BJ (cell line): ENCODE measurements at regions not wholly inside any gene's neighbourhood (a gene's known extent, or its start where the extent isn't known, plus 50 kb on each side); places are given as distances from the start of the nearest gene placed in this dataset.

Experiments used
- CTCF ChIA-PET: fragments of 350-600 bp; formaldehyde crosslinking; extraction: SDS; loops from one replicate; lab custom pipeline; 2021; ENCODE audit warnings: antibody characterized with exemption, inconsistent platforms; lab: Yijun Ruan, JAX
- POLR2A ChIA-PET: fragments of 300-600 bp; sonication (Branson Sonifier 250); formaldehyde crosslinking; extraction: SDS; loops from one replicate; lab custom pipeline; 2021; ENCODE audit warnings: antibody characterized with exemption; lab: Charles Lee
- DNase-seq: peaks from one replicate; pipeline ENCODE4 v3.0.0-alpha.2; 2011; ENCODE audit warnings: low read depth
- H3K27me3 ChIP-seq: 2 replicates; pipeline ENCODE4 v1.6.0; 2011; ENCODE audit warnings: low read length; ENCODE audit not compliant: control insufficient read depth, insufficient read depth
- H3K36me3 ChIP-seq: 2 replicates; pipeline ENCODE4 v1.5.1; 2011; ENCODE audit warnings: low read length; ENCODE audit not compliant: control insufficient read depth, insufficient read depth
- H3K4me3 ChIP-seq: 2 replicates; pipeline ENCODE4 v1.5.1; 2011; ENCODE audit warnings: low read depth, mild to moderate bottlenecking, control low read depth, low read length
- CTCF ChIP-seq: IDR thresholded peaks from 2 replicates; pipeline ENCODE4 v1.5.1; 2011; ENCODE audit warnings: low read depth, mild to moderate bottlenecking, control low read depth, inconsistent platforms, low read length, moderate library complexity; ENCODE audit not compliant: insufficient read depth

GRCh38 chr16:73793871-73794437 is 502.7 kb upstream of the PSMD7 start:
- Histone ChIP-seq H3K27me3 (no peaks in the 10 kb centered on the region), H3K4me3 (no peak overlapping the region), H3K36me3 (no peaks in the 10 kb centered on the region)
- no peak for TF ChIP-seq CTCF
- no peak for DNase-seq
- ChIA-PET CTCF (no interaction called here), POLR2A (no interaction called here)

- Histone ChIP-seq H3K27me3 (no peaks in the 10 kb centered on the region), H3K36me3 (no peaks in the 10 kb centered on the region), H3K4me3 (no peak overlapping the region)
- no peak for DNase-seq
- POLR2A ChIA-PET, result no interaction called here
- CTCF ChIA-PET, result no interaction called here
- no peak for TF ChIP-seq CTCF
Measured at GRCh38 chr16:73793260-73793659, 503.4 kb upstream of the PSMD7 start.

- POLR2A ChIA-PET, result no interaction called here
- Histone ChIP-seq H3K4me3 (no peak overlapping the region), H3K36me3 (no peaks in the 10 kb centered on the region), H3K27me3 (no peaks in the 10 kb centered on the region)
- CTCF ChIA-PET, result no interaction called here
- DNase-seq, result no peak
- no peak for TF ChIP-seq CTCF
Measured at GRCh38 chr16:73792199-73793020, 504.2 kb upstream of the PSMD7 start.

- Histone ChIP-seq H3K4me3 (no peak overlapping the region), H3K27me3 (no peaks in the 10 kb centered on the region), H3K36me3 (no peaks in the 10 kb centered on the region)
- CTCF ChIA-PET, result interaction anchor here (1.9 kb wide), 1 partner anchor 17 kb away, joined by 4 read pairs; no protein-coding TSS in a partner anchor
- POLR2A ChIA-PET, result no interaction called here
- no peak for TF ChIP-seq CTCF
- DNase-seq, result no peak
Measured at GRCh38 chr16:73781297-73781696, 515.3 kb upstream of the PSMD7 start.

- DNase-seq, result no peak
- CTCF ChIA-PET, result no interaction called here
- POLR2A ChIA-PET, result no interaction called here
- no peak for TF ChIP-seq CTCF
- H3K27me3 ChIP-seq, result no peaks in the 10 kb centered on the region
- H3K36me3 ChIP-seq, result no peaks in the 10 kb centered on the region
- H3K4me3 ChIP-seq, result no peak overlapping the region
Measured at GRCh38 chr16:73778887-73779286, 517.7 kb upstream of the PSMD7 start.
